PC-9 (cell line): ENCODE measurements at regions not wholly inside any gene's neighbourhood (a gene's known extent, or its start where the extent isn't known, plus 50 kb on each side); places are given as distances from the start of the nearest gene placed in this dataset.

ENCODE experiments used
- BruUV-seq: library from RNA; stranded (reverse); fragments of 400-500 nt; replicated peaks from 2 replicates; lab custom pipeline; 2021; lab: Mats Ljungman, UMichigan
- CTCF ChIA-PET: fragments of 300-600 bp; sonication (Branson Sonifier 250); formaldehyde crosslinking; loops from one replicate; lab custom pipeline; 2022; ENCODE audit warnings: antibody characterized with exemption; lab: Charles Lee
- POLR2A ChIA-PET: fragments of 300-600 bp; sonication (Branson Sonifier 250); formaldehyde crosslinking; loops from one replicate; lab custom pipeline; 2022; ENCODE audit warnings: antibody characterized with exemption; ENCODE audit not compliant: unreplicated experiment; lab: Charles Lee
- DNase-seq, 2 experiments: peaks; one replicate each; pipeline versions ENCODE4 v3.0.0 to v3.0.0-alpha.2; 2015 to 2022; ENCODE audit warnings: mixed read lengths in 1 of 2
- H2AFZ ChIP-seq: fragments of 200-600 bp; sonication (generic); 2 replicates; pipeline ENCODE4 v1.8.1; 2017; ENCODE audit warnings: antibody characterized with exemption
- H3F3A ChIP-seq: fragments of 200-600 bp; sonication (generic); 2 replicates; pipeline ENCODE4 v1.8.1; 2017; ENCODE audit warnings: antibody characterized with exemption, mild to moderate bottlenecking, low read depth; ENCODE audit not compliant: insufficient read depth
- H3K27ac ChIP-seq: fragments of 200-600 bp; sonication (generic); 2 replicates; pipeline ENCODE4 v1.6.1; 2016; ENCODE audit warnings: mixed run types
- H3K27me3 ChIP-seq: fragments of 200-600 bp; sonication (generic); 2 replicates; pipeline ENCODE4 v1.6.1; 2016; ENCODE audit warnings: low read depth, mixed run types; ENCODE audit not compliant: insufficient read depth
- H3K36me3 ChIP-seq: fragments of 200-600 bp; sonication (generic); 2 replicates; pipeline ENCODE4 v1.6.1; 2016; ENCODE audit warnings: low read depth, mixed run types
- H3K4me1 ChIP-seq: fragments of 200-600 bp; sonication (generic); replicated peaks from 2 replicates; pipeline ENCODE4 v1.6.1; 2016; ENCODE audit warnings: mixed run types; ENCODE audit not compliant: insufficient read depth
- H3K4me2 ChIP-seq: fragments of 200-600 bp; sonication (generic); 2 replicates; pipeline ENCODE4 v1.6.1; 2017; ENCODE audit warnings: mixed run types
- H3K4me3 ChIP-seq: fragments of 200-600 bp; sonication (generic); 2 replicates; pipeline ENCODE4 v1.6.1; 2016; ENCODE audit warnings: mixed run types
- H3K79me2 ChIP-seq: fragments of 200-600 bp; sonication (generic); 2 replicates; pipeline ENCODE4 v1.6.1; 2017; ENCODE audit warnings: low read depth, mixed run types
- H3K9me2 ChIP-seq: fragments of 200-600 bp; sonication (generic); 2 replicates; pipeline ENCODE4 v1.8.1; 2017; ENCODE audit warnings: mild to moderate bottlenecking; ENCODE audit not compliant: insufficient read depth
- H3K9me3 ChIP-seq: fragments of 200-600 bp; sonication (generic); 2 replicates; pipeline ENCODE4 v1.8.1; 2016; ENCODE audit warnings: low read depth; ENCODE audit not compliant: insufficient read depth
- H4K20me1 ChIP-seq: fragments of 200-600 bp; sonication (generic); 2 replicates; pipeline ENCODE4 v1.8.1; 2017; ENCODE audit not compliant: insufficient read depth
- EZH2 ChIP-seq: fragments of 200-600 bp; sonication (generic); IDR thresholded peaks from 2 replicates; pipeline ENCODE4 v1.8.0; 2017; ENCODE audit warnings: antibody characterized with exemption, low read depth
- intact Hi-C: fragments of 100-400 bp; cut with micrococcal nuclease; formaldehyde crosslinking; loops from one replicate; pipeline ENCODE4 v1.10.0; 2022; ENCODE audit not compliant: unreplicated experiment
- TF ChIP-seq, protein P1 (sequence below): fragments of 200-600 bp; sonication (generic); conservative IDR thresholded peaks from 2 replicates; pipeline ENCODE4 v1.6.1; 2017; ENCODE audit warnings: mixed run types, antibody characterized with exemption, mild to moderate bottlenecking, moderate library complexity

DNA sequence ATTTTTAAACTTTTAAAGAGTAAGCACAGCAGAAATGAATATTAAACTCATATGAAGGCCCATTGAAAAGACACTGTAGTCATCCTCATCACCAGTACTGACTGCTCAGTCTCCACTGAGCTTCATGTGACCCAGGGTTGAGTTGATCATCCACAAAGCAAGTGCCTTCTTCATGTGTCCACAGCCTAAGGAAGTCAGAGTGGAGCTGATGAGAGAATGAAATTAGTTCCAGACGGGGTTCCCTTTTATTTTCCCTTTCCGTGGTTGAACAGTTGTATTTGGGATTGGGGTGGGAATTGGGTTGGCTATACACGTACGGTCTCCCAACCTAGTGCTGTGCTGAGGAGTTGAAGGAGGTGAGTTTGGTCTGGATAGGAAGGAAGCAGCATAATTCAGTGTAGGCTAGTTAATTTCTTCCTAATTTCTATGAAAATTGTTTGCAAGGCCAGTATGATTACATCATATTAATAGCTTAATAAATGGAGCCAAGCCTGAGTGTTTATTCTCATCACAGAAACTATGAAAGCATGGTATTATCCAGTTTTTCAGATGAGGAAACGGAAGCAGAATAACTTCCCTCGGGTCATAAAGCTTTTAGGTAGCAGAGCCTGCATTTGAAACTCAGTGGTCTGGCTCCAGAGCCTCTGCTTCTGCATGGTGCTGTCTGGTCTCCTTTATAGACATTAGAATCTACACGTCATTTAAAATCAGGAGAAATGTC, 103.9 kb upstream of the DMRT1 start:
- peak overlapping the region; percentile 90 for H3K27ac ChIP-seq
- no peak for TF ChIP-seq EZH2
- TF ChIP-seq, protein P1, sequence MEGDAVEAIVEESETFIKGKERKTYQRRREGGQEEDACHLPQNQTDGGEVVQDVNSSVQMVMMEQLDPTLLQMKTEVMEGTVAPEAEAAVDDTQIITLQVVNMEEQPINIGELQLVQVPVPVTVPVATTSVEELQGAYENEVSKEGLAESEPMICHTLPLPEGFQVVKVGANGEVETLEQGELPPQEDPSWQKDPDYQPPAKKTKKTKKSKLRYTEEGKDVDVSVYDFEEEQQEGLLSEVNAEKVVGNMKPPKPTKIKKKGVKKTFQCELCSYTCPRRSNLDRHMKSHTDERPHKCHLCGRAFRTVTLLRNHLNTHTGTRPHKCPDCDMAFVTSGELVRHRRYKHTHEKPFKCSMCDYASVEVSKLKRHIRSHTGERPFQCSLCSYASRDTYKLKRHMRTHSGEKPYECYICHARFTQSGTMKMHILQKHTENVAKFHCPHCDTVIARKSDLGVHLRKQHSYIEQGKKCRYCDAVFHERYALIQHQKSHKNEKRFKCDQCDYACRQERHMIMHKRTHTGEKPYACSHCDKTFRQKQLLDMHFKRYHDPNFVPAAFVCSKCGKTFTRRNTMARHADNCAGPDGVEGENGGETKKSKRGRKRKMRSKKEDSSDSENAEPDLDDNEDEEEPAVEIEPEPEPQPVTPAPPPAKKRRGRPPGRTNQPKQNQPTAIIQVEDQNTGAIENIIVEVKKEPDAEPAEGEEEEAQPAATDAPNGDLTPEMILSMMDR: no peak
- H3K27me3 ChIP-seq: no peaks in the 10 kb centered on the region
- ChIA-PET CTCF (no interaction called here), POLR2A (no interaction called here)
- intact Hi-C loops: no loop called here
- no peaks in the 10 kb centered on the region for H4K20me1 ChIP-seq
- peak overlapping the region; percentile 52 for H3K4me2 ChIP-seq
- H3K9me2 ChIP-seq: no peaks in the 10 kb centered on the region
- no TSS peak for BruUV-seq
- no peaks in the 10 kb centered on the region for H3K9me3 ChIP-seq
- H3F3A ChIP-seq: peaks cover 17% of the 10 kb centered on the region
- H3K4me3 ChIP-seq: no peak overlapping the region
- no peaks in the 10 kb centered on the region for H3K79me2 ChIP-seq
- H2AFZ ChIP-seq: no peak overlapping the region
- peaks cover 22% of the 10 kb centered on the region for H3K4me1 ChIP-seq
- H3K36me3 ChIP-seq: no peaks in the 10 kb centered on the region; the same call in none of the 2 replicates
- no peak for DNase-seq

DNA sequence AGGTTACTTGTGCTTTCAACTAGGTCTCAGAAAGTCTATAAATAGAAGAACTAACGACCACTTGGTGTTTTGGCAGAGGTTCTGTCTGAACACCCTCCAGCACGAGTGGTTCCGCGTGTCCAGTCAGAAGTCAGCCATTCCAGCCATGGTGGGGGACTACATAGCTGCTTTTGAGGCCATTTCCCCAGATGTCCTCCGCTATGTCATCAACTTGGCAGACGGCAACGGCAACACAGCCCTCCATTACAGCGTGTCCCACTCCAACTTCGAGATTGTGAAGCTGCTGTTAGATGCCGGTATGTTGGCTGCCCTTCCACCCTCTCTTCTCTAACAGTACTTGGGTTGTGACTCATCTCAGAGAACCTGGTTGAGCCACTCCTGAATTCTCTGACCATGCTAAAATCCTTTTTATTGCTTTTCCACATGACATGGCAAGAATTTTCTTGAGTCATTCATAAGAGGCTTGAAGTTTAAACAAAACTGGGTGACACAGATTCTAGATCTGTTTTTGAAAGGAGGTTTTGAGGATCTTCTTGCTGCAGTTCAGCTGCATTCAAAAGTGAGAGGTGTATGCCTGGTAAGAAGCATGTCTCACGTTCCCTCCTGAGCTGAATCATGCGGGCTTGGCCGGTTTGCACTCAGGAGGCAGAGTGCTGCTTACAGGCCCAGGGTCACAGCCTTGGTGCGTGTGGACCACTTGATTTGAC, 103.1 kb upstream of the DMRT1 start:
- Histone ChIP-seq H3K79me2 (no peaks in the 10 kb centered on the region), H3K9me3 (no peaks in the 10 kb centered on the region), H3K9me2 (no peaks in the 10 kb centered on the region), H3K4me2 (peak overlapping the region; percentile 52), H3K36me3 (no peaks in the 10 kb centered on the region; the same call in 1 of the 2 replicates), H3K4me3 (no peak overlapping the region), H3K27me3 (no peaks in the 10 kb centered on the region), H3F3A (peaks cover 17% of the 10 kb centered on the region), H4K20me1 (no peaks in the 10 kb centered on the region), H3K27ac (peak overlapping the region; percentile 90), H2AFZ (no peak overlapping the region; the same call in 1 of the 2 replicates), H3K4me1 (peaks cover 22% of the 10 kb centered on the region)
- POLR2A ChIA-PET: interaction anchor here (0.6 kb wide), 1 partner anchor 13 kb away, joined by 4 read pairs; no protein-coding TSS in a partner anchor
- TF ChIP-seq, protein P1: no peak
- no peak for TF ChIP-seq EZH2
- CTCF ChIA-PET: no interaction called here
- no TSS peak for BruUV-seq
- DNase-seq: peak; percentile 37 to 91
- intact Hi-C loops: no loop called here

DNA sequence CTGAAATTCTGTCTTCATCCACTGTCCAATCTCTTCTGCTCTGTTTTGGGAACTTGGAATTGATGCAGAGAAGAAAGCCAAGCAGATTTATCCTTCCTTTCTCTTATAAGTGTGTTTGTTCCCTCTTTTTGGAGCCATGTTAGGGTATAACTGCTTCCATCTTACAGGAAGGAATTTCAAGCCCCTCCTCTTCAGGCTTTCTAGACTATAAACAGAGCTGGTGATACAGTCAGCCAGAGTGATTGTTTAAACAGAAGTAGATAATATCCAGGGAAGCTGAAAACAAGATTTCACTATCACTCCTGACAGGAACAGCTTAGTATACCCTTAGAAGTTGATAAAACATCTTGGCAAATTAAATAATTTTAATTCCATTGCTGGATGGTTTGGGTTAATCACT, 102.1 kb upstream of the DMRT1 start:
- ChIA-PET POLR2A (no interaction called here), CTCF (no interaction called here)
- no TSS peak for BruUV-seq
- Histone ChIP-seq H3F3A (peaks cover 17% of the 10 kb centered on the region), H3K36me3 (no peaks in the 10 kb centered on the region; the same call in 1 of the 2 replicates), H3K4me1 (peaks cover 22% of the 10 kb centered on the region), H4K20me1 (no peaks in the 10 kb centered on the region), H3K79me2 (no peaks in the 10 kb centered on the region), H3K9me3 (no peaks in the 10 kb centered on the region), H3K27ac (peak overlapping the region; percentile 90), H3K4me2 (0 out of 2 replicates have a peak overlapping the region, but pooled peaks have one; percentile 28), H2AFZ (no peak overlapping the region; the same call in 1 of the 2 replicates), H3K4me3 (no peak overlapping the region), H3K27me3 (no peaks in the 10 kb centered on the region), H3K9me2 (no peaks in the 10 kb centered on the region)
- TF ChIP-seq, protein P1: no peak
- no peak for TF ChIP-seq EZH2
- DNase-seq: no peak
- intact Hi-C loops: no loop called here
